GM21390 (cell line): ENCODE measurements at regions not wholly inside any gene's neighbourhood (a gene's known extent, or its start where the extent isn't known, plus 50 kb on each side); places are given as distances from the start of the nearest gene placed in this dataset.

Source experiments
- ATAC-seq: cut with Tn5 transposase; IDR thresholded peaks from one replicate; pipeline ENCODE4 v1.9.1; 2021; ENCODE audit not compliant: unreplicated experiment

DNA sequence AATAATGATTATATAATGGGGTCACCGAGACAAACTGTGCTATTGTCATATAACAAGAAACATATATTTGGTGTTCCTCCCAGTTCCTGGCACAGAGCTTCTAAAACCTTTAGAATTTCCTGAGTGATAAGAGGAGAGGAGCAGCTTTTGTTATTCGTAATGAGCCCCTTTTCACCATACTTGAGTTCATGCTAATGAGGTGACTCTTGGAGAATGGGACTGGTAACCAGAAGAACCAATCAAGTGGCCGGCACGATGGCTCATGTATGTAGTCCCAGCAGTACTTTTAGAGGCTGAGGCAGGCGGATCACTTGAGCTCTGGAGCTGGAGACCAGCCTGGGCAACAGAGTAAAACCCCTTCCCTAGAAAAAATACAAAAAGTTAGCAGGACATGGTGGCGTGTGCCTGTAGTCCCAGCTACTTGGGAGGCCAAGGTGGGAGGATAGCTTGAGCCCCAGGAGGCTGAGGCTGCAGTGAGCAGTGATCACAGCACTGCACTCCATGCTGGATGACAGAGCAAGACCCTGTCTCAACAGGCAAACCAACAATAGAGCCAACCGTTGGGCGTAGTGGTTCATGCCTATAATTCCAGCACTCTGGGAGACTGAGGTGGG is 62.7 kb upstream of the FTH1 start:
- no peak for ATAC-seq

DNA sequence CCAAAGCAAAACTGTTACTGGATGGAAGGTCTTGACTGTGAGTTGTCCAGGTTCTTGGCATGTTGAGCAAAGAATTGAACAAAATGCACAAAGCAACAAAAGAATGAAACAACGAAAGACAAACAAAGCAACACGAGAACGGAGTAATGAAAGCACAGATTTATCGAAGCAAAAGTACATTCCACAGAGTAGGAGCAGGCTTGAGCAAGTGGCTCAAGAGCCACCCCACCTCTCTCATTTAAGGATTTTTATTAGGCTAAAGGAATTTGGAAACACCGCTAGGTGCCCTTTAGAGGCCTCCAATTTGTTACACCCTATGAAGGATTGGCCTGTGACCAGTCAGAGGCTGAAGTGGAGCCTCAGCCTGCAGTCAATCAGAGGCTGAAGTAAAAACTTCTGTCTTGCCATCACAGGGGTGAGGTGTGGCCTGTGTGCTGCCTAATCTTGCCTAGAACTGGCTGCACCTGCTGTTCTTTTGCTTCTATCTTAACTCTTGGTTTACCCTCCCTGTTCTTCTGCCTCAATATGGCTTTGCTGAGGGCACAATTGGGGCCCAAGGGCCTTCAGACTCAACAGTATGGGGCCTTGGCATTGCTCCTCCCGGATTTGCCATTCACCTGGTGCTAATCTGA is 59.4 kb upstream of the FTH1 start:
- no peak for ATAC-seq

- ATAC-seq = peak; percentile 83
These were observed 58.2 kb upstream of the FTH1 start for GRCh38 chr11:62025487-62026105.

DNA sequence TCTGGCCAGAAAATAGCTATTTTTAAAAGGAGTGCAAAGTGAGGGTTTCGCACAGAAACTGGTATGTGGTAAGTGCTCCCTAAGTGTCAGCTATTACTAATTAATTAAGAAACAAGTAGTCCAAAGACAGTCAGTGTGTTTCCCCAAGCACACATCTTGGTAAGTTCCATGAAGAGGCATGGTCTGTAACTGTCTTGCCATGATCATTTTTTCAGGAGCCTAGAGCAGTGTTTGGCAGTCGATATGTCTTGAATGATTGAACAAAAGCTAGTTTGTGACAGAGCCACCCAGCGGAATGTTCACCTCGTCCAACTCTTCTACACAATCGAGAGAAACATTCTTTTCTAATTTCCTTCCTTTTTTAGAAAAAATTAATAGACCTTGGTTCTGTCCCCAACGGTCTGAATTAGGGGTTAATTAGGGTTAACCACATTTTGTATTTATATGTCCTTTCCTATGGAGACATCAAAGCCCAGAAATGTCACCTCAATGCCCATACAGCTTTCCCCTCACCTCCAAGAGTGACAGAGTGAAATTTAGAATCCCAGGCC is 57.6 kb upstream of the FTH1 start:
- no peak for ATAC-seq

DNA sequence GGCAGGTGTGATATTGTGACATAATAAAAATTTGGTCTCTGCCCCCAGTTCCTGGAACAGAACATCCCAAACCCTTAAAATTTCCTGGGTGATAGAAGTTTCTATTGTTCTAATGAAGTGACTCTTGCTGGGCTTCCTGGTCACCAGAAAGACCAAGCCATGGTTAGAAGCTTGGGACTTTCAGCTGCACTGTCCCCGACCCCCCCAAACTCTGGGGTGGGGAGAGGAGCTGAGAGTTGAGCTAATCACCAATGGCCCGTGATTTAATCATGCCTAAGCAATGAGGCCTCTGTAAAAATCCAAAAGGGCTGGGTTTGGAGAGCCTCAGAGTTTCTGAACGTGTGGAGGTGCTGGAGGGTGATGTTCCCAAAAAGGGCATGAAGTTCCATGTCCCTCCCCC is 54.8 kb upstream of the FTH1 start:
- ATAC-seq = no peak

GRCh38 chr11:62020661-62021060 is 53.2 kb upstream of the FTH1 start:
- ATAC-seq = no peak

DNA sequence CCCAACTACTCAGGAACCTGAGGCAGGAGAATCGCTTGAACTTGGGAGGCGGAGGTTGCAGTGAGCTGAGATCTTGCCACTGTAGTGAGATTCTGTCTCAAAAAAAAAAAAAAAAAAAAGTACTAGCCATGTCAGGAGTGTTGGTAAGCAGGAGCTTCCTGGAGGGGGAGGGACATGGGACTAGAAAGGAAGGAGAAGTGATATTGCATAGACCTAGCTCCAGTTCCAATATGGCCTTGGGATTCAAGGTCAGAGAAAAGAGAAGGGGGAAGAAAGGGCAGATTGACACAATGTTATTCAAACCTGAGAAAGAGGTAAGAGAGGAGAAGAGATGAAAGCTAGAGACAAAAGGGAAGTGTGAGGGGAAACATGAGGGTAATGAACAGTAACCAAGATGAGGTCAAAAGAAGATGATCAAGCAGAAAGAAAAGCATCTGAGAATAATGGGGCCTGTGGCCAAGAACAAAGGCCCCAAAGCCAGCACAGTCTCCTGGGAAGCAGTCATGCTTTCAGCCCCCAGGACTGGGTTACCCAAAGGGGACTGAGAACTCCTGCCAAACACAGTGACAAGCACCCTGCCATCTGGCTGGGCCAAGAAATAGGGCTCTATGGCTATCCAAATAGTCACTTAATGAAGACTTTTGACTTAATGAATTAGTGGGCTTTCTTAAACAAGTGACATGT is 51.7 kb upstream of the FTH1 start:
- no peak for ATAC-seq

GRCh38 chr11:62017878-62018655 is 50.6 kb upstream of the FTH1 start:
- ATAC-seq = no peak
